Middle frontal gyrus (tissue), 1 donor: ENCODE measurements at regions not wholly inside any gene's neighbourhood (a gene's known extent, or its start where the extent isn't known, plus 50 kb on each side); places are given as distances from the start of the nearest gene placed in this dataset.

Source experiments
- DNase-seq: peaks from one replicate; pipeline ENCODE4 v3.0.0-alpha.2; 2015; ENCODE audit warnings: low spot score; ENCODE audit errors: extremely low spot score

- DNase-seq: no peak
Observed at GRCh38 chr5:103623425-103623824, 60.8 kb upstream of the NUDT12 start.

GRCh38 chr5:103621548-103621930 lies 59.0 kb upstream of the NUDT12 start:
- DNase-seq: no peak

- DNase-seq: no peak
Observed at GRCh38 chr5:103620851-103621547, 58.4 kb upstream of the NUDT12 start.

- DNase-seq: no peak
Observed at GRCh38 chr5:103617913-103618312, 55.3 kb upstream of the NUDT12 start.

GRCh38 chr5:103617090-103617489 lies 54.5 kb upstream of the NUDT12 start:
- DNase-seq: no peak

GRCh38 chr5:103612545-103612944 lies 50.0 kb upstream of the NUDT12 start:
- DNase-seq: no peak
